Ovary (tissue), 3 donors: ENCODE measurements at regions not wholly inside any gene's neighbourhood (a gene's known extent, or its start where the extent isn't known, plus 50 kb on each side); places are given as distances from the start of the nearest gene placed in this dataset.

ENCODE experiments used
- EP300 ChIP-seq: sonication (generic); formaldehyde crosslinking; IDR thresholded peaks from one replicate; pipeline ENCODE4 v1.6.1; 2017; ENCODE audit warnings: antibody characterized with exemption
- POLR2A ChIP-seq: fragments of 450-650 bp; IDR thresholded peaks from one replicate; pipeline ENCODE4 v1.6.1; 2017; ENCODE audit warnings: antibody characterized with exemption, mild to moderate bottlenecking, moderate library complexity
- TF ChIP-seq, protein P1 (sequence below), 3 donors: fragments of 450-650 bp in 2 of 3; fragments of 200-600 bp in 1 of 3; IDR thresholded peaks; one replicate each; pipeline versions ENCODE4 v1.5.1 to v1.8.0; 2016 to 2022; ENCODE audit warnings: antibody characterized with exemption in 3 of 3, mild to moderate bottlenecking in 1 of 3
- donor health status: DM: no; HTN: no; CAD: no.

DNA sequence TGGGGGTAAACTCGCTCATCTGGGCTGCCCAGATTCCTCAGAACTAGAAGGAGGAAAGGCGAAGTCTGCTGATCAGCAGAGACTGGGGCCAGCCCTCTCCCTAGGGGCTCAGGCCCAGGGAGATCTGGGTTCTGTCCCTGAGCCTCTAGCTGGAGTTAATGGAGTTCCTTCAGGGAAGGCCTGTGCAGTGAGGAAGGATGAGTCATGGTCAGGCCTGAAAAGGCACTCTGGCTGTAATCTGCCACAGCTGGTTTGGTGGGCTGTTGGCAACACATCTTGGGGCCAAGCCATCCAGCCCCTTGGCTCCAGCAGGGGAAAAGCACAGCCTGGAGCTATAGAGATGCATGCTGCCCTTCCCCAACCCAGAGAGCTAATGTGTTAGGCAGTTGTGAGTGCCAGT, 459.6 kb downstream of the PRELID2 start:
- TF ChIP-seq, protein P1, sequence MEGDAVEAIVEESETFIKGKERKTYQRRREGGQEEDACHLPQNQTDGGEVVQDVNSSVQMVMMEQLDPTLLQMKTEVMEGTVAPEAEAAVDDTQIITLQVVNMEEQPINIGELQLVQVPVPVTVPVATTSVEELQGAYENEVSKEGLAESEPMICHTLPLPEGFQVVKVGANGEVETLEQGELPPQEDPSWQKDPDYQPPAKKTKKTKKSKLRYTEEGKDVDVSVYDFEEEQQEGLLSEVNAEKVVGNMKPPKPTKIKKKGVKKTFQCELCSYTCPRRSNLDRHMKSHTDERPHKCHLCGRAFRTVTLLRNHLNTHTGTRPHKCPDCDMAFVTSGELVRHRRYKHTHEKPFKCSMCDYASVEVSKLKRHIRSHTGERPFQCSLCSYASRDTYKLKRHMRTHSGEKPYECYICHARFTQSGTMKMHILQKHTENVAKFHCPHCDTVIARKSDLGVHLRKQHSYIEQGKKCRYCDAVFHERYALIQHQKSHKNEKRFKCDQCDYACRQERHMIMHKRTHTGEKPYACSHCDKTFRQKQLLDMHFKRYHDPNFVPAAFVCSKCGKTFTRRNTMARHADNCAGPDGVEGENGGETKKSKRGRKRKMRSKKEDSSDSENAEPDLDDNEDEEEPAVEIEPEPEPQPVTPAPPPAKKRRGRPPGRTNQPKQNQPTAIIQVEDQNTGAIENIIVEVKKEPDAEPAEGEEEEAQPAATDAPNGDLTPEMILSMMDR (IDR thresholded peaks at IDR 0.05): no peak
- no peak for TF ChIP-seq POLR2A
- no peak for TF ChIP-seq EP300
